ENCODE measurements at regions not wholly inside any gene's neighbourhood (a gene's known extent, or its start where the extent isn't known, plus 50 kb on each side); places are given as distances from the start of the nearest gene placed in this dataset.
A peak's percentile ranks its signal among the peaks of the same experiment; 100 is the strongest.
"Not testable (repeated sequence)": the region's sequence is repeated elsewhere in the genome, so short reads cannot be mapped to it uniquely, and the experiment has no call there.

GRCh38 chr13:86051134-86052103, 252.2 kb upstream of the SLITRK6 start:
- DNase-seq (ENCODE audit: low spot score), result no peak

GRCh38 chr13:86038490-86038889, 239.3 kb upstream of the SLITRK6 start:
- no peak for DNase-seq (ENCODE audit: low spot score)

- peak; percentile 4 for DNase-seq (ENCODE audit: low spot score)
Observed at GRCh38 chr13:86020351-86021002, 221.3 kb upstream of the SLITRK6 start.

- no peak for DNase-seq (ENCODE audit: low spot score)
Observed at GRCh38 chr13:86006317-86006716, 207.1 kb upstream of the SLITRK6 start.

GRCh38 chr13:86003029-86003428, 203.8 kb upstream of the SLITRK6 start:
- no peak for DNase-seq (ENCODE audit: low spot score)

GRCh38 chr13:86000546-86000945, 201.3 kb upstream of the SLITRK6 start:
- no peak for DNase-seq (ENCODE audit: low spot score)

GRCh38 chr13:85997587-85997986, 198.4 kb upstream of the SLITRK6 start:
- no peak for DNase-seq (ENCODE audit: low spot score)

- no peak for DNase-seq (ENCODE audit: low spot score)
Observed at GRCh38 chr13:85995788-85996418, 196.7 kb upstream of the SLITRK6 start.

GRCh38 chr13:85993567-85993966, 194.3 kb upstream of the SLITRK6 start:
- DNase-seq (ENCODE audit: low spot score), result no peak

GRCh38 chr13:85990397-85990796, 191.2 kb upstream of the SLITRK6 start:
- no peak for DNase-seq (ENCODE audit: low spot score)

GRCh38 chr13:85985797-85986196, 186.6 kb upstream of the SLITRK6 start:
- no peak for DNase-seq (ENCODE audit: low spot score)

- no peak for DNase-seq (ENCODE audit: low spot score)
Observed at GRCh38 chr13:85982102-85982501, 182.9 kb upstream of the SLITRK6 start.

- not testable (repeated sequence) for DNase-seq (ENCODE audit: low spot score)
Observed at GRCh38 chr13:85980447-85980846, 181.2 kb upstream of the SLITRK6 start.

- DNase-seq (ENCODE audit: low spot score), result no peak
Observed at GRCh38 chr13:85976242-85976641, 177.0 kb upstream of the SLITRK6 start.

- DNase-seq (ENCODE audit: low spot score), result no peak
Observed at GRCh38 chr13:85974608-85975366, 175.6 kb upstream of the SLITRK6 start.

GRCh38 chr13:85970727-85971126, 171.5 kb upstream of the SLITRK6 start:
- no peak for DNase-seq (ENCODE audit: low spot score)

- no peak for DNase-seq (ENCODE audit: low spot score)
Observed at GRCh38 chr13:85969331-85969730, 170.1 kb upstream of the SLITRK6 start.

GRCh38 chr13:85935868-85936467, 136.7 kb upstream of the SLITRK6 start:
- no peak for DNase-seq (ENCODE audit: low spot score)

- no peak for DNase-seq (ENCODE audit: low spot score)
Observed at GRCh38 chr13:85930108-85930507, 130.9 kb upstream of the SLITRK6 start.

- no peak for DNase-seq (ENCODE audit: low spot score)
Observed at GRCh38 chr13:85910962-85911361, 111.7 kb upstream of the SLITRK6 start.

- DNase-seq (ENCODE audit: low spot score), result no peak
Observed at GRCh38 chr13:85900521-85900920, 101.3 kb upstream of the SLITRK6 start.

Data from cerebellar cortex (tissue), 1 donor.